K562 (cell line): ENCODE measurements at regions not wholly inside any gene's neighbourhood (a gene's known extent, or its start where the extent isn't known, plus 50 kb on each side); places are given as distances from the start of the nearest gene placed in this dataset.

Source experiments
- EZH2 ChIP-seq: IDR thresholded peaks from 2 replicates; pipeline ENCODE4 v1.6.1; 2012; ENCODE audit warnings: low read depth, mild to moderate bottlenecking, inconsistent platforms, low read length, borderline replicate concordance
- GABPB2 ChIP-seq: fragments of 250-450 bp; sonication (Bioruptor Pico); conservative IDR thresholded peaks from 2 replicates; pipeline ENCODE4 v1.5.1; 2021; ENCODE audit warnings: mild to moderate bottlenecking
- LEF1 ChIP-seq: fragments of 450-650 bp; IDR thresholded peaks from 2 replicates; pipeline ENCODE4 v1.6.1; 2016; ENCODE audit warnings: mild to moderate bottlenecking
- PTRF ChIP-seq: fragments of 450-650 bp; IDR thresholded peaks from 2 replicates; pipeline ENCODE4 v1.6.1; 2016; ENCODE audit warnings: mild to moderate bottlenecking, missing genetic modification characterization, missing compliant biosample characterization
- RBM17 ChIP-seq: fragments of 200-400 bp; formaldehyde crosslinking; IDR thresholded peaks from 2 replicates; pipeline ENCODE4 v1.6.1; 2017; ENCODE audit warnings: low read depth, mild to moderate bottlenecking, low read length, borderline replicate concordance
- SRSF1 ChIP-seq: fragments of 200-400 bp; formaldehyde crosslinking; IDR thresholded peaks from 2 replicates; pipeline ENCODE4 v1.6.1; 2017; ENCODE audit warnings: mild to moderate bottlenecking, low read depth, low read length, moderate library complexity
- XRCC5 ChIP-seq: fragments of 200-400 bp; formaldehyde crosslinking; IDR thresholded peaks from 2 replicates; pipeline ENCODE4 v1.6.1; 2017; ENCODE audit warnings: low read depth, mild to moderate bottlenecking, low read length
- ZEB2 ChIP-seq: fragments of 450-650 bp; IDR thresholded peaks from 2 replicates; pipeline ENCODE4 v1.6.1; 2016
- ZNF668 ChIP-seq: fragments of 250-450 bp; sonication (Bioruptor Pico); IDR thresholded peaks from 2 replicates; pipeline ENCODE4 v1.8.0; 2022; ENCODE audit warnings: mild to moderate bottlenecking, inconsistent platforms
- ZNF76 ChIP-seq: fragments of 250-450 bp; sonication (Bioruptor Pico); IDR thresholded peaks from 2 replicates; pipeline ENCODE4 v1.4.0; 2020; ENCODE audit warnings: mild to moderate bottlenecking, moderate library complexity, borderline replicate concordance

DNA sequence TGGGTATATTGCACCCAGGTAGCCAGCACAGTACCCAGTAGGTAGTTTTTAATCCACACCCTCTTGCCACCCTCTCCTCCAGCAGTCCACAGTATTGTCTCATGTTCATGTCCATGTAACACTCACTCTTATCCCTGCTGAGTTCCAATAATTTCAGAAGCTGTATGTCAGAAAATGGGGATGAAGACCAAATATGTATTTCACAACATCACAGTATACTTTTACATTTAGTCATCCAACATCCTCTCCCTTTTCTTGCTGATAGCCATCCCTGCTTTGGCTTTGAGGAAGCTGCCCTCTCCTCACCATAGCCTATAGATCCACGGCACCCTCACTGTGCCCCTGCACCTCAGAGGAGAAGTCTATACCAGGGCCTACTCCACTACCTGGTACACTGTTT lies 126.0 kb upstream of the LDB2 start:
- TF ChIP-seq SRSF1 (no peak), PTRF (tag) (no peak), LEF1 (no peak), EZH2 (no peak), GABPB2 (CRISPR knock-in tag) (no peak), XRCC5 (no peak), ZEB2 (no peak), ZNF76 (CRISPR knock-in tag) (no peak), ZNF668 (CRISPR knock-in tag) (no peak), RBM17 (no peak)
